T follicular helper cell (primary cell): ENCODE measurements at regions not wholly inside any gene's neighbourhood (a gene's known extent, or its start where the extent isn't known, plus 50 kb on each side); places are given as distances from the start of the nearest gene placed in this dataset.
"Not testable (repeated sequence)": the region's sequence is repeated elsewhere in the genome, so short reads cannot be mapped to it uniquely, and the experiment has no call there.

Experiments used
- DNase-seq: peaks from one replicate; pipeline ENCODE4 v3.0.0-alpha.2; 2020; ENCODE audit warnings: low read depth

DNA sequence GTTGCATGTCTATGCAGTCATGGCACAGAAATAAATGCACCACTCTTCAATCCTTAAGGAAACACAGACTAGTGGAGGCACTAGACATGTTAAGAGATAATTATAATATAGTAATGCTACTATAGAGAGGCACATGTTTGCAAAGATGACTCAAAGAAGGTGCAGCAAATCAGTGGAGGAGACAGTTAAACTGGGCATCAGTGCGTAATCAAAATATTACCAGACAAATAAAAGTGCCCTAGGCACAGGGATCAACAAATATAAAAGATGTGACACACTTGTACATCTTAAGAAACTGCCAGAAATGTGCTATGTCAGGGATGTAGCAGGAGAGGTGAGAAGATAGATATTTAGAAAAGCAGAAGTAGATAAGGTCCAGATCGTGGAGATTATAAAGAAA, 642.1 kb downstream of the SLCO4C1 start:
- no peak for DNase-seq

- no peak for DNase-seq
Observed at GRCh38 chr5:101647861-101648260, 648.2 kb downstream of the SLCO4C1 start.

DNA sequence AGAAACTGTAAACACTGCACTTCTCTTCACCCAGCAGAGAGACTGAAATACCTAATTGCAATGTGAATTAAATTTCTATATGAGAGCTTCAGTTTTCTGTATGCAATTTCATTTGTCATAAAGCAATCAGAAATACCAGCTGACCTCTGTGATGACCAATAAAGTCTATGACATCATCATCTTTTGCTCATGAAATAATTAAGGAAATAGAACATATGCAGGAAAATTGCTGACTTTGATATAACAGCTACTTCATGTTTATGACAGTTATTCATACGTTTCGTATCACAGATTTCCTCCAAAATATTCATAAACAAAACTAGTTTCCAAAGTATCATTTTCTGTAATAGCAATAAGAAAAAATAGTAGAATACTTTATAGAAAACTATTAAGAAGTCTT, 652.3 kb downstream of the SLCO4C1 start:
- no peak for DNase-seq

DNA sequence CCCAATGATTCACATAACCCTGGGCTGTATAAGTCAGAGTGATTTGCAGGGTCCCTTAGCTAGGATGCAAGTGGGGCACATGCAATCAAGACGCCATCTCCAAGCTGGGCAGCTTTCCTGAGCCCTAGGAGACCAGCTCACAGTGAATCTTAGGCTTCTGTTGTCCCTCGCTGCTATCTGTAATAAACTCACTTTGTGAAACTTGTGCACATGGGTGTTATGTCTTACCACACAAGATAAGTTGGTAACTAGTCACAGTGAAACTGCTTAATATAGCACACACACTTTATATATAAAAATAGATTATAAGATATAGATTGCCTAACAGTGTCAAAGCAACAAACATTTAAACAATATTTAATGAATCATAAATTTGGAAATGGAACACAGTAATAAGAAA, 658.5 kb downstream of the SLCO4C1 start:
- no peak for DNase-seq

GRCh38 chr5:101627770-101628169, 668.3 kb downstream of the SLCO4C1 start:
- DNase-seq, result not testable (repeated sequence)

GRCh38 chr5:101626572-101626971, 669.5 kb downstream of the SLCO4C1 start:
- no peak for DNase-seq

GRCh38 chr5:101611039-101611438, 685.0 kb downstream of the SLCO4C1 start:
- DNase-seq, result no peak

GRCh38 chr5:101608322-101608721, 687.8 kb downstream of the SLCO4C1 start:
- no peak for DNase-seq

DNA sequence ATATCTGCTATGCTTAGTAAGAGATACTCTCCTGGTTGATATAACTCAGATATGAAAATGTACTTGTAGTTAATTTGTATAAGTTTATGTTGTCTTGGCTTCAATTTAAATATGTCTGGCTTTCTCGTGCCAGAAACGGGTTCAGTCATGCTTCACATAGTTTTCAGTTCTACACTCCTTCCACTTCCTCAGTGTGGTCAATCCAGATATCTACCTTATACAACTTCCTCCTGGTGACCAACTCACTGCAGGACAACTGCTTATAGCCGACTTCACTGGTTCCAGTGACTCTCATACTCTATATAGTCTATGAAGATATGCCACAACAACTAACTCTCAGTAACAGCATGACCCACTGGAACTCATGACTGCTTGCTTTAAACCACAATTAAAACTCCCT, 690.4 kb downstream of the SLCO4C1 start:
- DNase-seq, result no peak

- DNase-seq, result no peak
Observed at GRCh38 chr5:101600614-101601013, 695.5 kb downstream of the SLCO4C1 start.

DNA sequence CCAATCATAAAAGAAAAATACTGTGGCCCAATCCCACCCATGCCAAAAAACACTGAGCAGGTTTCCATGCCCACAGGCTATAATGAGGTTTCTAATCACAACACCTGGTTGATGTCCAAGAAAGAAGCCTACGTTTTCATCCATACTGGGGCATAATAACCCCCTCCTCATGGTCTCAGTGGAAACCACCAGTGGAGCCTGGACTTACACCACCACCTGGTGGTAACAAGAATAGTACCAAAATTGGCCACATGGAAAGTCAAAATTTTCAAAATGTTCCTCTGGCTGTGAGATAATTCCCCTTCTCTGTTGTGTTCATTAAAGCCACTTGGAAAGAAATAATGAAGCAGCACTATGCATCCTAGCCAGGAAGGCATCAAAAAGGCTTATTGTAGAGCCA, 687.3 kb upstream of the ST8SIA4 start:
- DNase-seq, result no peak

GRCh38 chr5:101585366-101585765, 682.3 kb upstream of the ST8SIA4 start:
- no peak for DNase-seq

- DNase-seq, result no peak
Observed at GRCh38 chr5:101580591-101580990, 677.5 kb upstream of the ST8SIA4 start.

DNA sequence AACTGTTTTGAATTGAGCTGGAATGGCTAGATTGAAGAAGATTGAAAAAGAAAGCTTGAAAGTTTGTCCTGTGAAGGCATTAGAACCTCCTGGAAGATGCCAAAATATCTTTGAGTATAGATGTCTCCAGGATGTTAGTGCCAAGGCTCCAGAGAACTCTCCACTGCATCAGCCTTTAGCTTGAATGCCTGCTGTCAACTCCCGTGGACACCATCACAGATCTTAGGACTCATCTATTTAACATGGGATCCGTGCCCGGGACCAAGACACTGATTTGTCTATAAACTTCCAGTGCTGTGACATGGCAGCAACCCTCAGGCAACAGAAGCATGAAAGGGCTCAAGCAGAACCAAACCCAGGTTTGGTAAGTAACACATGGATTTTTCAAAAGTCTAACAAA, 670.9 kb upstream of the ST8SIA4 start:
- DNase-seq, result no peak

DNA sequence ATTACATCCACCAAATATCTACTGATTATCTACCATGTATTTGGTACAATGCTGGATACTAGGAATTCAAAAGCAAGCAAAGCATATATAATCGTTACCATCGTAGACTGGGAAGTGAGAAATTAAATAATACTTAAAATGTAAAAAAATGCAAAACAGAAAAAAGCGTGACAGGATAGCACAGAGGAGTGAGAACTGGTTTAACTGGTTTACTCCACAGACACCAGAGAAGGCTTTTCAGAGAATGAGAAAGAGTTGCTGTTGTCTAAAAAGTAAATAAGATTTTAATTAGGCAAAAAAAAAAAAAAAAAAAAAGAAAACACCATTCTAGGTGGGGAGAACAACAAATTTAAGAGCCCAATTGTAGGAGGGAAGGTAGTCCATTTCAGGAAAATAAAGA, 657.9 kb upstream of the ST8SIA4 start:
- no peak for DNase-seq

DNA sequence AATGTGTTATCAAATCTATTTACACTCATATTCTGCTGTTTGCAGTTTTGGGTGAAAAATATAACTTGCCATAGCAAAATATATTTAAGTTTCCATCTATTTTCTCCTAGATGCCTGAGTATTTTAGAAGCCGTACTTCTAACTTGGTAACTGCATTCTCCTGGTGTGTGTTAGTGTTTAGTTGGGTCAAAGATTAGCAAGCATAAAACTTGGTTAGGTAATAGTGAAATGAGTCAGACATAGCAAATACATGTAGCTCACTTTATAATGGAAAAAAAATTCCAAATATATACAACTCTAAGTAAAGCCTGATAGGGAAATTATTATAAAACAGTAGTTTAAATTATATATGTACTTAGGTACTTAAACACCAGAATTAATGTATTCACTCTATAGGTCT, 640.7 kb upstream of the ST8SIA4 start:
- DNase-seq, result no peak

GRCh38 chr5:101539315-101539714, 636.2 kb upstream of the ST8SIA4 start:
- no peak for DNase-seq

- DNase-seq, result no peak
Observed at GRCh38 chr5:101535626-101536025, 632.5 kb upstream of the ST8SIA4 start.

- no peak for DNase-seq
Observed at GRCh38 chr5:101534491-101535110, 631.5 kb upstream of the ST8SIA4 start.

DNA sequence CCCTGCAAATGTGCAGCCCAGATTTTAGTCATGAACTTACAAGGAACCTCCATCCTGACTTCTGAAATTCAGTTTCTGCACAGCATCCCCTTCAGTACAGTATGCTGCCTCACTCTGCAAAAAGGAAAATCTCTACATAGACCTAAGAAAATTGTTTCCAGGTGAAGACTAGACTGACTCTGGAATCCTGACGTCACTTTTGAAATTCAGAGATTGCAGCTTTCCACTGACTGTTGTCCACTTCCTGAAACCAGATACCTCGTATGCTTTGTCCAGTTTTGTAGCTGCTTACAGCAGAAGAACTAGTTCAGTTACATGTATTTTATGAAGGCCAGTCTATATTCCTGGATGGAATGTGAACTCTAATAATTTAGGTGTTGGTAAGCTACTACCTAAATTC, 629.3 kb upstream of the ST8SIA4 start:
- no peak for DNase-seq

DNA sequence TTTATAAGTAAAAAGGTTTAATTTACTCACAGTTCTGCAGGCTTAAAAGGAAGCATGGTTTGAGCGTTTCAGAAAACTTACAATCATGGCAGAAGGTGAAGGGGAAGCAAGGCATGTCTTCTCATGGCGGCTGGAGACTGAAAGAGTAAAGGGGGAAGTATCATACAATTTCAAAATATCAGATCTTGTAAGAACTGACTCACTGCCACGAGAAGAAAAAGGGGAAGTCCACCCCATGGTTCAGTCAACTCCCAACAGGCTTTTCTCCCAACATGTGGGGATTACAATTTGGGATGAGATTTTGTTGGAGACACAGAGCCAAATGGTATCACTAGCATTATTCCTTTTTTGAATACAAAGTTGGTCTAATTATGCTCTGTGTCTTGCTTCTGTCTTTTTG, 627.9 kb upstream of the ST8SIA4 start:
- DNase-seq, result no peak

- not testable (repeated sequence) for DNase-seq
Observed at GRCh38 chr5:101529094-101529493, 626.0 kb upstream of the ST8SIA4 start.

DNA sequence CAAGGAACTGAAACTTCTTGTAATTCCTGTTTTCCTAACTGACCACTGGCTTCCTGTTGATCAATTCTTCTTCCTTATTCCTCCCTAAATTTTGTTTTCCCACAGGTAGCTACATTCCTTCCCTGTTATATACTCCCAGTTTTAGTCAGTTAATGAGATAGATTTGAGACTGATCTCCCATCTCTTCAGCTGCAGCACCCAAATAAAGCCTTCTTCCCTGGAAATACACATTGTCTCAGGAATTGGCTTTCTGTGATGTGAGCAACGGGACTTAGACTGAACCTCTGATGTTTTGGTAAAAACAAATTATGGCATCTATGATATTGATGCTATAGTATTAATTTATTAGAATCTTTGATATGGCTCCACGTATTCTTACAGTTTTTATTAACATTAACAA, 617.3 kb upstream of the ST8SIA4 start:
- no peak for DNase-seq

DNA sequence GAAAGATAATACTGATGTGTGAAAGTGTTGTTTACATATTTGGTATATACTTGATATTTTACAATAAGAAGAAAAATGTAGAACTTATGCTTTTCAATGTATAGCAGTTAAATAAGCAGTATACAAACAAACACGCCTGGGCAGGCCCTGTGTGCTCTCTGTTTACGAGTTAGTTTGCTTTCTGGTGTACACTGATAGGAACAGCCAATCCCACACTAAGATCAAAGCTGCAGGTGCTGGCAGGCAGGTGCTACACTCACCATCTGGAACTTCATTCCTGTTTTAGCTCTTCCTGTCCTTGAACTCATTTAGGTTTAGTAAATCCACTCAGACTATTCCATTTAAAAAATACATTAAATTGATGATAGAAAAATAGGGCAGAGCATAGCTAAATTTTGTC, 614.7 kb upstream of the ST8SIA4 start:
- no peak for DNase-seq

DNA sequence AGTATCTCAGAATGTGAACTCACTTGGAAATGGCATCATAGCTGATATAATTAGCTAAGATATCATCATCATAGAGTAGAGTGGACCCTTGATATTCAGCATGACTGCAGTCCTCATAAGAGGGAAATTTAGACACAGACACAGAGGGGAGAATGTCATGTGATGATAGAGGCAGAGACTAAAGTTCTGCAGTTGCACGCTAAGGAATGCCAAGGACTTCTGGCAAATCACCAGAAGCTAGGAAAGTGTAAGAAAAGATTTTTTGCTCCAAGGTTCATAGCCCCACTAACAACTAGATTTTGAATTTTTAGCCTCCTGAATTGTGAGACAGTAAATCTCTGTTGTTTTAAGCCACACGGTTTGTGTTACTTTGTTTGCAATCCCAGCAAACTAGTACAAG, 612.6 kb upstream of the ST8SIA4 start:
- no peak for DNase-seq
